ENCODE measurements at regions not wholly inside any gene's neighbourhood (a gene's known extent, or its start where the extent isn't known, plus 50 kb on each side); places are given as distances from the start of the nearest gene placed in this dataset.

DNA sequence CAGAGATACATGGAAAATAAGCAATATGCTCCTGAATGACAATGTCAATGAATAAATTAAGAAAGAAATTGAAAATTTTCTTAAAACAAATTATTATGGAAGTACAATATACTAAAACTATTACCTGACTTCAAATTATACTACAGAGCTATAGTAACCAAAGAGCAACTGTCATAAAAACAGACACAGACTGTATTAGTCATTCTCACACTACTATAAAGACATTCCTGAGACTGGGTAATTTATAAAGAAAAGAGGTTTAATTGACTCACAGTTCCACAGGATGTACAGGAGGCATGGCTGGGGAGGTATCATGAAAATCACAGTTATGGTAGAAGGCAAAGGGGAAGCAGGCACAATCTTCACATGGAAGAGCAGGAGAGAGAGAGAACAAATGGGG, 60.0 kb upstream of the CYSLTR1 start:
- TF ChIP-seq CHD4 (IDR thresholded peaks at IDR 0.05) (no peak), NFXL1 (IDR thresholded peaks at IDR 0.05; ENCODE audit: borderline replicate concordance) (no peak), FOXK2 (IDR thresholded peaks at IDR 0.05) (no peak), CREM (IDR thresholded peaks at IDR 0.05; ENCODE audit: low read depth) (no peak), POLR2A (IDR thresholded peaks at IDR 0.05; ENCODE audit: low read depth, low read length) (no peak)
- TF ChIP-seq, protein P1, sequence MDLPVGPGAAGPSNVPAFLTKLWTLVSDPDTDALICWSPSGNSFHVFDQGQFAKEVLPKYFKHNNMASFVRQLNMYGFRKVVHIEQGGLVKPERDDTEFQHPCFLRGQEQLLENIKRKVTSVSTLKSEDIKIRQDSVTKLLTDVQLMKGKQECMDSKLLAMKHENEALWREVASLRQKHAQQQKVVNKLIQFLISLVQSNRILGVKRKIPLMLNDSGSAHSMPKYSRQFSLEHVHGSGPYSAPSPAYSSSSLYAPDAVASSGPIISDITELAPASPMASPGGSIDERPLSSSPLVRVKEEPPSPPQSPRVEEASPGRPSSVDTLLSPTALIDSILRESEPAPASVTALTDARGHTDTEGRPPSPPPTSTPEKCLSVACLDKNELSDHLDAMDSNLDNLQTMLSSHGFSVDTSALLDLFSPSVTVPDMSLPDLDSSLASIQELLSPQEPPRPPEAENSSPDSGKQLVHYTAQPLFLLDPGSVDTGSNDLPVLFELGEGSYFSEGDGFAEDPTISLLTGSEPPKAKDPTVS (IDR thresholded peaks at IDR 0.05; ENCODE audit: low read depth, low read length) = no peak
- FAIRE-seq (no peak), ATAC-seq (no peak), DNase-seq (ENCODE audit: low read depth, low spot score) (no peak)
- H2AFZ ChIP-seq (ENCODE audit: control insufficient read depth, low read depth, low read length) = no peak overlapping the region
- H3K9me3 ChIP-seq (replicated peaks; ENCODE audit: control insufficient read depth, insufficient read depth, low read length) = peaks cover 3% of the 10 kb centered on the region; the same call in 1 of the 3 replicates
- BruUV-seq (replicated peaks) = no TSS peak
- ChIA-PET CTCF (no interaction called here), POLR2A (no interaction called here), SMC1A (ENCODE audit: uncharacterized antibody, unreplicated experiment) (no interaction called here), RAD21 (ENCODE audit: unreplicated experiment) (no interaction called here)
- no peak overlapping the region for H3K9ac ChIP-seq (ENCODE audit: control insufficient read depth, insufficient read depth, low read length)
- H3K79me2 ChIP-seq (ENCODE audit: control insufficient read depth, insufficient read depth, low read length) = no peaks in the 10 kb centered on the region
- H3K27ac ChIP-seq (ENCODE audit: control insufficient read depth, insufficient read depth) = no peak overlapping the region
- in situ Hi-C loops (cut with MboI) = no loop called here
- H4K20me1 ChIP-seq (ENCODE audit: control insufficient read depth, insufficient read depth) = no peaks in the 10 kb centered on the region
- no peaks in the 10 kb centered on the region for H3K4me1 ChIP-seq (ENCODE audit: control insufficient read depth, insufficient read depth, low read length)
- intact Hi-C loops (cut with micrococcal nuclease; ENCODE audit: unreplicated experiment) = no loop called here
- no peaks in the 10 kb centered on the region for H3K36me3 ChIP-seq (ENCODE audit: control insufficient read depth in 2 of 2, insufficient read depth in 2 of 2, low read length in 1 of 2)
- H3K27me3 ChIP-seq (replicated peaks in 1 of 2; ENCODE audit: control insufficient read depth in 2 of 2, insufficient read depth in 2 of 2, low read length in 1 of 2) = no peaks in the 10 kb centered on the region
- H3K4me2 ChIP-seq (ENCODE audit: control insufficient read depth, insufficient read depth) = no peak overlapping the region
- H3K4me3 ChIP-seq = no peak overlapping the region

DNA sequence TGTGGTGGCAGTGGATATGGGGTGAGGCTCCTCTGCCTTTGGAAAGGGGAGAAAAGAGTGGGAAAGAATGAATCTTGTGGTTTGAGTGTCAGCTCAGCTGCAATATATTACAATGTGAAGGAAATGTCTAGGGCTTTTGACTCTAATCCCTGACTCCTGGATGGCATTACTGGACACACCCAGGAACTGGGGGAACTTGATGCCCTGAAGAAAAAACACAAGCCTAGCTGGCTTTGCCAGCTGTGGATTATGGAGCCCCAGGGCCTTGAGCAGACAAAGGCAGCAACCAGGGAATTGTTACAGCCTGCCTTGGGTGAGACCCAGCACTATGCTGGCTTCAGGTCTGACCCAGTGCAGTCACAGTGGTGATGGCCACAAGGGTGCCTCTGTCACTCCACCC, 57.1 kb upstream of the CYSLTR1 start:
- no peaks in the 10 kb centered on the region for H4K20me1 ChIP-seq (ENCODE audit: control insufficient read depth, insufficient read depth)
- peaks cover 3% of the 10 kb centered on the region; the same call in 1 of the 3 replicates for H3K9me3 ChIP-seq (replicated peaks; ENCODE audit: control insufficient read depth, insufficient read depth, low read length)
- ATAC-seq (no peak), DNase-seq (ENCODE audit: low read depth, low spot score) (no peak), FAIRE-seq (no peak)
- no peak overlapping the region for H2AFZ ChIP-seq (ENCODE audit: control insufficient read depth, low read depth, low read length)
- CTCF ChIA-PET = no interaction called here
- no peaks in the 10 kb centered on the region for H3K36me3 ChIP-seq (ENCODE audit: control insufficient read depth in 2 of 2, insufficient read depth in 2 of 2, low read length in 1 of 2)
- no peak overlapping the region for H3K4me2 ChIP-seq (ENCODE audit: control insufficient read depth, insufficient read depth)
- no peak overlapping the region for H3K4me3 ChIP-seq
- RAD21 ChIA-PET (ENCODE audit: unreplicated experiment) = no interaction called here
- H3K79me2 ChIP-seq (ENCODE audit: control insufficient read depth, insufficient read depth, low read length) = no peaks in the 10 kb centered on the region
- SMC1A ChIA-PET (ENCODE audit: uncharacterized antibody, unreplicated experiment) = no interaction called here
- in situ Hi-C loops (cut with MboI) (no loop called here), intact Hi-C loops (cut with micrococcal nuclease; ENCODE audit: unreplicated experiment) (no loop called here)
- no peak overlapping the region for H3K9ac ChIP-seq (ENCODE audit: control insufficient read depth, insufficient read depth, low read length)
- H3K4me1 ChIP-seq (ENCODE audit: control insufficient read depth, insufficient read depth, low read length) = no peaks in the 10 kb centered on the region
- BruUV-seq (replicated peaks) = no TSS peak
- H3K27ac ChIP-seq (ENCODE audit: control insufficient read depth, insufficient read depth) = no peak overlapping the region
- POLR2A ChIA-PET = no interaction called here
- no peaks in the 10 kb centered on the region for H3K27me3 ChIP-seq (replicated peaks in 1 of 2; ENCODE audit: control insufficient read depth in 2 of 2, insufficient read depth in 2 of 2, low read length in 1 of 2)
- TF ChIP-seq SIN3A (IDR thresholded peaks at IDR 0.05; ENCODE audit: low read depth, low read length) (no peak), MLLT1 (IDR thresholded peaks at IDR 0.05) (no peak), RBBP5 (conservative IDR thresholded peaks at IDR 0.05) (no peak), MEF2B (IDR thresholded peaks at IDR 0.05; ENCODE audit: partially characterized antibody, poor library complexity, severe bottlenecking) (no peak), SMARCA5 (IDR thresholded peaks at IDR 0.05) (no peak), EED (IDR thresholded peaks at IDR 0.05; ENCODE audit: low read depth) (no peak), RELB (IDR thresholded peaks at IDR 0.05; ENCODE audit: low read depth) (no peak), FOS (IDR thresholded peaks at IDR 0.05; ENCODE audit: borderline replicate concordance, extremely low read depth, insufficient read length) (no peak), NRF1 (conservative IDR thresholded peaks at IDR 0.05; ENCODE audit: low read depth, low read length) (no peak), RAD51 (IDR thresholded peaks at IDR 0.05) (no peak), BACH1 (IDR thresholded peaks at IDR 0.05; ENCODE audit: borderline replicate concordance) (no peak)
